ENCODE measurements at regions not wholly inside any gene's neighbourhood (a gene's known extent, or its start where the extent isn't known, plus 50 kb on each side); places are given as distances from the start of the nearest gene placed in this dataset.

- no peak for DNase-seq
These were observed 182.5 kb downstream of the POU4F1 start for GRCh38 chr13:78420814-78421213.

DNA sequence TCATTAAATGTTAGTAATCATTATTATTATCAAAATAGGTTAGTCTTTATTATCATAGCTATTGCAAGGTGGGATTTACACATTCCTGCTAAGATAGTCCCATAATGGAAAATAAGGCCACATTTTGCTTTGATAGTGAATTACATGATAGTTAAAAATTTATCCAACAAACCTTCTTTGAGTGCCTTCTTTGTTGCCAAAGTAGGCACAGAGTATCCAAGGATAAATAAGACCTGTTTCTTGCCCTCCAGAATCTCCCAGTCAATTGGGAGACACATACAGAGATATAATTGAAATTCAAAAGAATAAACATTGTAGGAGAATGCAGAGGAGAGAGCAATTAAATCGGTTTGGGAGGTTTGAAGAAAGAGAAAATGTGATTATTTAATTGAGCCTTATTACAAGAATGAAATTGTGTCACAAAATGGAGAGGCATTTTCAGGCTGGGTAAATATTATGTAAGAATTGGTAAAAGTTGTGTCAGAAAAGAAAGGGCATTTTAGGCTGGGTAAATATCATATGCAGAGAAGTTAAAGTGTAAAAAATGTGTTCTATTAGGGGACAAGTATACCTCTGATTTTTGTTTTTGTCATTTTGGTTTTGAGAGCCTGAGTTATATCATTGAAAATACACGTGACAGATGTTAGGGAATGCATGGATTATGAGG is 189.3 kb downstream of the POU4F1 start:
- no peak for DNase-seq

- no peak for DNase-seq
These were observed 192.5 kb downstream of the POU4F1 start for GRCh38 chr13:78410847-78411246.

DNA sequence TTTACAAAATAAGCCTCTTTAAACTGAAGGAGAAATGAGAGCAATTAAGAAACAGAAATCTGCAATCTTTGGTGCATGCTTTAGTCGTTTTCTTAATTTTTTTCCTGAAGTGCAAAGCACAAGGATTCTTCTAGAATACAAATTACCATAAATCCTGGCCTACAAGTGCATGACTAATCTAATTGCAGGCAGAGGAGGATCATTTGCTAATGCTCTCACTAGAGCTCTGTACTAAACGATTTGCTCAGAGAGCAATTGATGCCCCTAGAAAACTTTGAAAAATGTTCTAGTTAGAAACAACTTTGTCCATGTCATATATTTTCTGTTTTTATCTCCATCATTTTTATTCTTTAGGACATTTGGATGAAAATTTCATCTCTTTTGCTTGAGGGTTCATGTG is 193.2 kb downstream of the POU4F1 start:
- no peak for DNase-seq

DNA sequence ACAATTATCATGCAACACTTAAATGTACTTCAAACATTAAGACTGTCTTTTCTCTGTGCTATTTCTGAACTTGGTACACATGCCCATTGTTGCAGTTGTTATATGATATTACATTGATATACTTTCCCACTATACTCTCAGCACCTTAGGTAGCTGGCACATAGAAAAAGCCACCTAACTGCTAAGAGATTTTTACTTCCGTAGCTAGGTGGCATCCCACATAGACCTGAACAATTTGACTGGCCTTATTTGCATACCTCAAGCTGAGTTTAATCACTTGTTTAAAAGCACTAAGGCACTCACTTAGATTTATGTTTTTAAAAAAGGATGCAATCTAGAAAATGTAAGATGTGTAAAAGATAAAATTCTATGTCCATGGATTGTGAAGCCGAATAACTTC is 194.2 kb downstream of the POU4F1 start:
- DNase-seq = no peak

DNA sequence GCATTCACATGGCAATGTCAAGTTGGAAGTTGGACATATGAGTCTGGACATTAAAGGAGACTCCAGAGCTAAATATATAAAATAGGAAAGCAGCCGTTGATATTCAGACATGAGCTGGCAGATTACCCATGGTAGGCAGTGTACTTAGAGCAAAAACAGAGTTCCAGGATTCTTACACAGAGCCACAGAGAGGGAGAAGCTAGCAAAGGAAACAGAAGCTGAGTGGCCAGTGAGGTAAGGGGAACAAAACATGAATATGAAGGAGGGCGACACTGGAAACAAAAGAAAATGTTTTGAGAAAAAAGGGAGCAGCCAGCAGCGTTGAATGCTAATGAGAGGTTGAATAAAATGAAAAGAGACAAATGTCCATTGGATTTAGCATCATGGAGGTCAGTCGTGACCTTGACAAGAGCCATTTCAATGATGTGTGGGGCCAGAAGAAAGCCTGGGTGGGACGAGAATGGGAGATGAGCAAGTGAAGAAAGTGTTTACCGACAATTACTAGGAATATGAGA is 198.4 kb downstream of the POU4F1 start:
- DNase-seq = no peak

GRCh38 chr13:78402708-78403400 is 200.5 kb downstream of the POU4F1 start:
- no peak for DNase-seq

DNA sequence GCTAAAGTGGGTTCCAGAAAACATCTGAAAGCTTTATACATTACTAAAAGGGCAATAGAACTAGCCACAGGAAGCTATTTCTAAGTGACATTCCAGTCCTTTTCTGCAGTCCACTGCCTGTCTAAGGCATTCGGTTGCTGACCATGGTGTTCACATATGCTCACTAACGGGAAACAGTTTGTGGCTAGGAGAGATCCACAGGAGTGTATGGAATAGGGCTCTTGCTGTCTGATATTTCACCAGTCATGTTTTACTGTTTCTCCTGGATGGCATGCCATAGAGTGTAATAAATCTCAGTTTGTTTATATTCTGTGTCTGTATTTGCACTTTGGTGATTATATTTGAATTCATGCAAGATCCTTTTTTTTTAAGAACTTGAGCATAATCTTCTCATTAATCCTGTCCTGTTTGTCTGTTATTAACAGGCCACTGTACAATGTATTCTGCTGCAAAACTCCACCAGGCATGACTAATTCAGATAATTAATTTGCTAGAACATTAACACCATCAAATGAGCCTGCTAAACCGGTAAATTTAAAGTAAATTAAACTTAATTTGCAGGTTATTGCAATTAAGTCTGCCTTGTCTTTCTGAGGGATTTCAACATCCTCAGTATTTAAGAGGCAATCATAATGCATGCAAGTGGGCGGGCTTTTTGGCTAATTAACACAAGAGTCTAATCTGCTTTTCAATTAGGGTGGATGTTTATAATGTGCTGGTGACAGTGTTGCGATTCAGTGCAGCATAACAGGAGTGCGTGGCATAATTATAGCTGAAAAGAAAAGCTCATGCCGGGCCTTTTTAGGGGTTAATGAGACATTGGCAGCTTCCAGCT is 201.3 kb downstream of the POU4F1 start:
- no peak for DNase-seq

DNA sequence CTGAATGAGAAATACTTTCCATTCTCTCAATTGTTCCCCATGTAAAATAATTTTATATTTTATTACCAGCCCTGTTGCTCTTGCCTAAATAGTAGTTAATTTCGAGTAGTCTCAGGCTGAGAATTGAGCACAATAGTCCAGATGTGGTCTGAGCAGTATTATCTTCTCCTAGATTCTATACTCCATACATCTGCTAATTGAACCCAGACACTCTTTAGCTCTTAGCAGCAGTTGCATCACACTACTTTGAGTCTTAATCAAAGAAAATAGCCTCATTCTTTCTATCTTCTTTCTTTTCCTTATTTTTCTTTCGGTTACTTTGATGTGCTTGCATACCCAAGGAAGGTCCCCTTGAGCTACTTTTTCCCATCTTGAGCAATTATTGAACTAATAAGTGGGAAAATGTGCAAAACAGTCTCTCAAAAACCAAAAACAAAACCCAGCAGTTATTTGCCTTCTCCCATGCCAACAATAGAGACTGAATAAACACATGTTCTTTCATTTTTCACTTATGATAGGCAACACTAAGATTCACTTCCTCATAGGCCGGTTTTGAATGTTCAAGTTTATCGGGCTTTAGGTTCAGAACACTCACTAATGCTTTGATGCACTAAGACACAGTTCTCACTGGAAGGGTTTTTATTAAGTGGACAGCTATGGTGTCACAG is 204.5 kb downstream of the POU4F1 start:
- DNase-seq = no peak

GRCh38 chr13:78393286-78394142 is 209.8 kb downstream of the POU4F1 start:
- no peak for DNase-seq

GRCh38 chr13:78383899-78384298 is 219.5 kb downstream of the POU4F1 start:
- DNase-seq = no peak

- peak; percentile 12 to 65 for DNase-seq
These were observed 220.3 kb downstream of the POU4F1 start for GRCh38 chr13:78383071-78383484.

DNA sequence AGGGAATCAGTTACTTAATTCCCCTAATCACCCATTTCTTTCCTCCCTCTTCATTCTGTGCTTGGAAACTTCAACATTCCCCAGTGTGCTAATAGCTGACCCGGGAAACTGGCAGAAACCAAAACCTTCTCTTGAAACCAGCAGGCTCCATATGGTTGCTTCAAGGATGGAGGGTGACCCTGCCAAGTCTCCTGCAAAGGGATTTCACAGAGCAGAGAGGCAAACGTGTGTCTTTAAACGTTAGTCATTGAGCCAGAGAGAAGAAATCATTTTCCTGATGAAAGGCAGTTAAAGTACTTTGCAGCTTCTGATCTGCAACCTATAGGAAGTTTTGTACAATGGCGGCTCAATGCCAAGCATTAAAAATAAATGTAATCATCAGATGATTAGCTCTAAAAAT is 220.9 kb downstream of the POU4F1 start:
- DNase-seq = peak; percentile 19 to 72

- no peak for DNase-seq
These were observed 226.5 kb downstream of the POU4F1 start for GRCh38 chr13:78376822-78377221.

DNA sequence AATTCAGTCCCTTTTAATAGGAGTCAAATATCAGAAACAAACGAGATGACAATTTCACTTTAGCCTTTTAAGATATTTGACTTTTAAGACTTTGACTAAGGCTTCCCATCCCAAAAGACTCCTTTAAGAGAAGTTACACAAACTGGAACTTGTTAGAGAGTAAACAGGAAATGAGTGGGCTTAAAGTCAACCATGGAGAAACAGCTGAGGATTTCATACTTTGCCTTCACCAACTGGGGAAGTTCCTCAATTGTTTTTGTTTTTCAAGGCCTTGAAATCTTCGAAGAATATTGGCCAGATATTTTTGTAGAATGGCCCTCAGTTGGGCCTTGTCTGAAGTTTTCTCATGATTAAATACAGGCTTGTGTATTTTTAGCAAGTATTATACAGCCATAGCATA is 227.3 kb downstream of the POU4F1 start:
- DNase-seq = no peak

DNA sequence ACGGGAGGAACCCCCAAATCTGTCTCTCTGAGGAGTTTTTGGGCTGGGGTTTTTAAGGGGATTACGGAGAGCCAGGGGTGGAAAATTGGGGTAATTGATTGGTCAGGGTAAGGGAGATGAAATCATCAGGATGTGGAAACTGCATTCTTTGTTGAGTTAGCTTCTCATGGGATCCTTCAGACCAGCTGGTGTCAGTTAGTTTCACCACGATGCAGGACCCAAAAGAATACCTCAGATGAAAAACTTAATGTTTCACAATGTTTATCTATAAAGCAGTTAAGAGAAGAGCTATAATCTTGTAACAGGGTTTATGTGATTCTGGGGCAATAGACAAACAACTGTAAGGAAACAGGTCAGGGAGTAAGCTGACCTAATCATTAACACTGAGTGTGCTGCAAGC is 230.8 kb downstream of the POU4F1 start:
- no peak for DNase-seq

DNA sequence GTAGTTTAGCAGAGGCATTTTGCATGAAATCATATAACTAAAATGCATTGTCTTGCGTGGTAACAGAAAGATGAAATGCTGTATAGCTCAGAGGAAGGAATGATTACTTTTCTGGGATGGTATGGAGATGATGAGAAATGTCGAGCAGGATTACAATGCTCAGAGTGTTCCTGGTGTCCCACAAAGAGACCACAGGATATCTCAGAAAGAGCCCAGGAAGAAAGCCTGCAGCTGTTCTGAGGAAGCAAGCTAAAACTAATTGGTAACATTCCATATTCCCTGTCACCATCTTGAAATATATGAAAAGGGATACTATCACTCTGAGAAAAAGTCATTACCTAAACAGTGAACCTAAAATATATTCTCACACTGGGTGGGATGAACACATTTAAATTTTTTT is 233.1 kb downstream of the POU4F1 start:
- DNase-seq = no peak

DNA sequence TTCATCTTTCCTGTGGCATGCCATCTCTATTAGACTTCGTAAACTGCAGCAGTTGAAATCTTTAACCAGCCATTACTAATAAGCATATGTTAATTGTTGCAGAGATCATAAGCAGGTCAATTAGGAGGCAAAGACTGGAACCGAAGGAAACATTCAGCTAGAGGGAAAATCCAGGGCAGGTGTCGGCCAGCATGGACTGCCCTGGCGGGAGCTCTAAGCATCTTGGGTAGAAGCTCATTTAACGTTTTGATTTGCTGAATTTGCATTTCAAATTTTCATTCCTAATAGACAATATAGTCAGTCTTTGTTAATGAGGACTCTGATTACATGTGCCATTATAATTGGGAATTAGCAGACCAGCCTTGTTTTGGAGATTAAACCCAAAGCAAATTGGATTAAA is 238.6 kb downstream of the POU4F1 start:
- DNase-seq = no peak

DNA sequence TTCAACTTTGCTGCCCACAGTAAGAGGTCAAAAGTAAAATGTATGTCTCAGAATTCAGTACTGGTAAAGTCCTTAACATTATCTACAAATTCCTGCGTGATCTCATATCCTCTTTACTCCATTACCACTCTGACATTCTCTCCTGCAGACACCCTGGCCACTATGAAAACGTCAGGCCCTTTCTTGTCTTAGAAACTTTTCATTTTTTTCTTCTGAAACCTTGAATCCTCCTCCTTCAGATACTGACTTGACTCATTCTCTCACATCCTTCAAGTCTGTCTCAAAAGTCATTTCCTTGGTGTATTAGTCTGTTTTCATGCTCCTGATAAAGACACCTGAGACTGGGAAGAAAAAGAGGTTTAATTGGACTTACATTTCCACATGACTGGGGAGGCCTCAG is 262.3 kb downstream of the POU4F1 start:
- DNase-seq = no peak

DNA sequence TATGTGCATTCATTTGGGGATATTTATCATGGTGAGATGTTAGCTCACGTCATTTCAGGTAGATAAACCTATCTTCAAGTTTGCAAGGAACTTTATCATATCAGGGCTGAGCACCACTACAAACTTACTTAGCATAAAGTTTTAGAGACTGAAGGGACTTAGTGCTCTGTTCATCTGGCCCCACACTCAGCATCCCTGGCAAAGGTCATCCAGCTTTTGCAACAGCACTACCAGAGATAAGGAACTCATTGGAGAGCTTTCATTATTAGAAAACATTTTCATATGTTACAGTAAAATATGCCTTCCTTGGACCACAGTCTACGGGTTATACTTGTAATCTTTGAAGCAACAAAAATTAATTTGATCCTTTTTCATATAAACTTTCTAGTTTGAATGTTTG is 263.4 kb downstream of the POU4F1 start:
- DNase-seq = no peak

DNA sequence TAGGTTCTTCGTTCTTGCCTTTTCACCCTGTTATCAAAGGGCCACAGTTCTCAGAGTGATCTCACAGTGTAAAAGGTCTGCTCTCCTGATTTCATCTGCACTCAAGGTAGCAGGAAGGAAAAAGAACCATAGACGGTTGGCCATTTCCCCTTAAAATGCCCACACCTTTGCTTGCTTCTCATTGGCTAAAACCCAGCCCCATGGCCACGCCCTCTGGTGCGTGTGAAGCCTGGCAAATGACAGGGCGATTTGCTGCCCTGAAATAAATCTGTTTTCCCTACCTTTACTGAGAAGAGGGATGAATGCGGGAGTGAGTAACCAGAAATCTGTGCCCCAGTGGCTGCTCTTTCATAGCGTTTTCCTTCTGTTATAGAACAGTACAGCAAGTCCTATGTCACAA is 269.3 kb downstream of the POU4F1 start:
- DNase-seq = no peak

GRCh38 chr13:78326633-78327032 is 276.7 kb downstream of the POU4F1 start:
- DNase-seq = peak; percentile 47 to 76

Measured in NCI-H446 (cell line).